ENCODE measurements at regions not wholly inside any gene's neighbourhood (a gene's known extent, or its start where the extent isn't known, plus 50 kb on each side); places are given as distances from the start of the nearest gene placed in this dataset.
"Not testable (repeated sequence)": the region's sequence is repeated elsewhere in the genome, so short reads cannot be mapped to it uniquely, and the experiment has no call there.

- no peak overlapping the region for H3K4me3 ChIP-seq (replicated peaks in 1 of 3; ENCODE audit: insufficient read depth in 1 of 3, low read depth in 1 of 3, low read length in 3 of 3)
- DNase-seq (ENCODE audit: low read depth, low spot score): no peak
- H3K4me1 ChIP-seq (ENCODE audit: control insufficient read depth, extremely low read depth, insufficient read depth, low read length): no peaks in the 10 kb centered on the region
- H3K9me1 ChIP-seq (replicated peaks; ENCODE audit: control insufficient read depth, extremely low read depth, insufficient read depth, low read length): no peaks in the 10 kb centered on the region
- no peaks in the 10 kb centered on the region for H3K9me3 ChIP-seq (replicated peaks; ENCODE audit: control insufficient read depth, insufficient read depth, low read length)
- ChIA-PET POLR2A (no interaction called here), CTCF (no interaction called here)
- H3K9ac ChIP-seq (replicated peaks; ENCODE audit: extremely low read depth, insufficient read depth, low read length): no peak overlapping the region
- no TSS peak for BruUV-seq (replicated peaks)
- dilution Hi-C loops (cut with MboI; ENCODE audit: extremely low pct_ligation_motif_present, low sequenced_read_pairs): no loop called here
- no peaks in the 10 kb centered on the region for H3K27me3 ChIP-seq (ENCODE audit: control insufficient read depth in 2 of 2, insufficient read depth in 2 of 2, low read length in 2 of 2)
- no peaks in the 10 kb centered on the region for H3K79me2 ChIP-seq (ENCODE audit: control insufficient read depth, insufficient read depth, low read length)
- TF ChIP-seq EZH2 (IDR thresholded peaks at IDR 0.05; ENCODE audit: borderline replicate concordance, low read depth, low read length, severe bottlenecking): no peak
- no peak for TF ChIP-seq FOS (IDR thresholded peaks at IDR 0.05; ENCODE audit: borderline replicate concordance, insufficient read depth, low read length)
- H4K20me1 ChIP-seq (replicated peaks; ENCODE audit: control insufficient read depth, extremely low read depth, insufficient read depth, low read length): no peaks in the 10 kb centered on the region
- FAIRE-seq: no peak
- no peaks in the 10 kb centered on the region for H3K36me3 ChIP-seq (ENCODE audit: control insufficient read depth in 2 of 2, extremely low read depth in 1 of 2, insufficient read depth in 2 of 2, low read length in 2 of 2)
- H2AFZ ChIP-seq (ENCODE audit: low read depth, low read length): no peak overlapping the region
- H3K4me2 ChIP-seq (ENCODE audit: insufficient read depth, low read length): no peak overlapping the region
- intact Hi-C loops (cut with micrococcal nuclease): no loop called here
- no peak overlapping the region for H3K27ac ChIP-seq (ENCODE audit: insufficient read depth, low read depth, low read length)
Observed at GRCh38 chr7:81226234-81226633, 307.4 kb upstream of the SEMA3C start.

- H3K4me2 ChIP-seq (ENCODE audit: insufficient read depth, low read length); H4K20me1 ChIP-seq (replicated peaks; ENCODE audit: control insufficient read depth, extremely low read depth, insufficient read depth, low read length); intact Hi-C loops (cut with micrococcal nuclease); H3K36me3 ChIP-seq (ENCODE audit: control insufficient read depth in 2 of 2, extremely low read depth in 1 of 2, insufficient read depth in 2 of 2, low read length in 2 of 2); POLR2A ChIA-PET; H3K4me1 ChIP-seq (ENCODE audit: control insufficient read depth, extremely low read depth, insufficient read depth, low read length); H3K9ac ChIP-seq (replicated peaks; ENCODE audit: extremely low read depth, insufficient read depth, low read length); BruUV-seq (replicated peaks); H3K9me3 ChIP-seq (replicated peaks; ENCODE audit: control insufficient read depth, insufficient read depth, low read length); H3K9me1 ChIP-seq (replicated peaks; ENCODE audit: control insufficient read depth, extremely low read depth, insufficient read depth, low read length); DNase-seq (ENCODE audit: low read depth, low spot score); H3K4me3 ChIP-seq (replicated peaks in 1 of 3; ENCODE audit: insufficient read depth in 1 of 3, low read depth in 1 of 3, low read length in 3 of 3); CTCF ChIA-PET; H2AFZ ChIP-seq (ENCODE audit: low read depth, low read length); dilution Hi-C loops (cut with MboI; ENCODE audit: extremely low pct_ligation_motif_present, low sequenced_read_pairs); H3K79me2 ChIP-seq (ENCODE audit: control insufficient read depth, insufficient read depth, low read length); FAIRE-seq; H3K27me3 ChIP-seq (ENCODE audit: control insufficient read depth in 2 of 2, insufficient read depth in 2 of 2, low read length in 2 of 2); H3K27ac ChIP-seq (ENCODE audit: insufficient read depth, low read depth, low read length): not testable (repeated sequence)
Observed at GRCh38 chr7:81222692-81223091, 303.8 kb upstream of the SEMA3C start.
